ENCODE measurements at regions not wholly inside any gene's neighbourhood (a gene's known extent, or its start where the extent isn't known, plus 50 kb on each side); places are given as distances from the start of the nearest gene placed in this dataset.

- peak; percentile 17 for DNase-seq (ENCODE audit: low spot score)
- Histone ChIP-seq H3K79me2 (no peaks in the 10 kb centered on the region), H3K27me3 (no peaks in the 10 kb centered on the region), H3K9me2 (replicated peaks; ENCODE audit: insufficient read depth) (no peaks in the 10 kb centered on the region), H3K9me3 (ENCODE audit: low read depth) (peaks cover 14% of the 10 kb centered on the region), H3K27ac (no peak overlapping the region), H3K4me1 (ENCODE audit: insufficient read depth) (no peaks in the 10 kb centered on the region), H3K4me3 (no peak overlapping the region), H2AFZ (no peak overlapping the region), H3K36me3 (replicated peaks; ENCODE audit: insufficient read depth, low read depth) (no peaks in the 10 kb centered on the region), H3K4me2 (no peak overlapping the region), H4K20me1 (ENCODE audit: insufficient read depth, poor library complexity, severe bottlenecking) (no peaks in the 10 kb centered on the region)
- TF ChIP-seq EZH2 (IDR thresholded peaks at IDR 0.05; ENCODE audit: borderline replicate concordance) (no peak), EZH2phosphoT487 (IDR thresholded peaks at IDR 0.05; ENCODE audit: low read depth, severe bottlenecking, unreplicated experiment) (no peak), CTCF (IDR thresholded peaks at IDR 0.05; ENCODE audit: poor library complexity) (no peak)
- 45% methylated on average over 1 of the region's 1 CpG for WGBS (ENCODE audit: low lambda C conversion rate, missing lambda C conversion rate)
Measured at GRCh38 chr14:62592877-62593276, 452.4 kb downstream of the KCNH5 start.

- Histone ChIP-seq H4K20me1 (ENCODE audit: insufficient read depth, poor library complexity, severe bottlenecking) (no peaks in the 10 kb centered on the region), H3K9me2 (replicated peaks; ENCODE audit: insufficient read depth) (no peaks in the 10 kb centered on the region), H3K27ac (no peak overlapping the region), H3K79me2 (no peaks in the 10 kb centered on the region), H3K36me3 (replicated peaks; ENCODE audit: insufficient read depth, low read depth) (no peaks in the 10 kb centered on the region), H2AFZ (no peak overlapping the region), H3K27me3 (no peaks in the 10 kb centered on the region), H3K4me2 (no peak overlapping the region), H3K4me3 (no peak overlapping the region), H3K4me1 (ENCODE audit: insufficient read depth) (no peaks in the 10 kb centered on the region), H3K9me3 (ENCODE audit: low read depth) (peaks cover 15% of the 10 kb centered on the region)
- WGBS (ENCODE audit: low lambda C conversion rate, missing lambda C conversion rate) = 96% methylated on average over 1 of the region's 1 CpG
- TF ChIP-seq EZH2phosphoT487 (IDR thresholded peaks at IDR 0.05; ENCODE audit: low read depth, severe bottlenecking, unreplicated experiment) = no peak
- no peak for TF ChIP-seq EZH2 (IDR thresholded peaks at IDR 0.05; ENCODE audit: borderline replicate concordance)
- TF ChIP-seq CTCF (IDR thresholded peaks at IDR 0.05; ENCODE audit: poor library complexity) = no peak
- no peak for DNase-seq (ENCODE audit: low spot score)
Measured at GRCh38 chr14:62597143-62597542, 448.1 kb downstream of the KCNH5 start.

- no peak overlapping the region for H3K27ac ChIP-seq
- H3K79me2 ChIP-seq = no peaks in the 10 kb centered on the region
- no peaks in the 10 kb centered on the region for H3K9me2 ChIP-seq (replicated peaks; ENCODE audit: insufficient read depth)
- no peak overlapping the region for H3K4me3 ChIP-seq
- peaks cover 15% of the 10 kb centered on the region for H3K9me3 ChIP-seq (ENCODE audit: low read depth)
- TF ChIP-seq CTCF (IDR thresholded peaks at IDR 0.05; ENCODE audit: poor library complexity) = no peak
- TF ChIP-seq EZH2phosphoT487 (IDR thresholded peaks at IDR 0.05; ENCODE audit: low read depth, severe bottlenecking, unreplicated experiment) = no peak
- TF ChIP-seq EZH2 (IDR thresholded peaks at IDR 0.05; ENCODE audit: borderline replicate concordance) = no peak
- H3K27me3 ChIP-seq = no peaks in the 10 kb centered on the region
- no peaks in the 10 kb centered on the region for H3K36me3 ChIP-seq (replicated peaks; ENCODE audit: insufficient read depth, low read depth)
- H3K4me2 ChIP-seq = no peak overlapping the region
- H2AFZ ChIP-seq = no peak overlapping the region
- H4K20me1 ChIP-seq (ENCODE audit: insufficient read depth, poor library complexity, severe bottlenecking) = no peaks in the 10 kb centered on the region
- no peak for DNase-seq (ENCODE audit: low spot score)
- no peaks in the 10 kb centered on the region for H3K4me1 ChIP-seq (ENCODE audit: insufficient read depth)
- WGBS (ENCODE audit: low lambda C conversion rate, missing lambda C conversion rate) = 89% methylated on average over 2 of the region's 2 CpGs
Measured at GRCh38 chr14:62599616-62600385, 445.5 kb downstream of the KCNH5 start.

Measured in hepatocyte (in vitro differentiated cells).